ENCODE measurements at regions not wholly inside any gene's neighbourhood (a gene's known extent, or its start where the extent isn't known, plus 50 kb on each side); places are given as distances from the start of the nearest gene placed in this dataset.

- TF ChIP-seq CTCF (IDR thresholded peaks at IDR 0.05; ENCODE audit: low read depth, low read length): no peak
- no peak for TF ChIP-seq EZH2phosphoT487 (IDR thresholded peaks at IDR 0.05; ENCODE audit: low read depth)
These were observed 100.0 kb downstream of the HAUS1 start for GRCh38 chr18:46204143-46204542.

All from OCI-LY3 (cell line).